IPS-20b (cell line): ENCODE measurements at regions not wholly inside any gene's neighbourhood (a gene's known extent, or its start where the extent isn't known, plus 50 kb on each side); places are given as distances from the start of the nearest gene placed in this dataset.

ENCODE experiments used
- H3K27ac ChIP-seq: one replicate; pipeline ENCODE4 v1.5.1; 2013; ENCODE audit warnings: low read length
- H3K27me3 ChIP-seq: 2 replicates; pipeline ENCODE4 v1.6.1; 2013; ENCODE audit warnings: mild to moderate bottlenecking, low read length, inconsistent platforms; ENCODE audit not compliant: insufficient read depth
- H3K36me3 ChIP-seq: 2 replicates; pipeline ENCODE4 v1.6.1; 2013; ENCODE audit warnings: low read depth, mild to moderate bottlenecking, inconsistent platforms, low read length, moderate library complexity; ENCODE audit not compliant: insufficient read depth
- H3K4me1 ChIP-seq: 2 replicates; pipeline ENCODE4 v1.6.1; 2013; ENCODE audit warnings: mild to moderate bottlenecking, control low read depth, inconsistent platforms, low read length, moderate library complexity; ENCODE audit not compliant: insufficient read depth
- H3K4me3 ChIP-seq: 2 replicates; pipeline ENCODE4 v1.5.1; 2013; ENCODE audit warnings: mild to moderate bottlenecking, low read length, inconsistent platforms
- H3K9ac ChIP-seq: 2 replicates; pipeline ENCODE4 v1.6.1; 2013; ENCODE audit warnings: low read depth, mild to moderate bottlenecking, inconsistent platforms, low read length, moderate library complexity
- H3K9me3 ChIP-seq: 2 replicates; pipeline ENCODE4 v1.6.1; 2013; ENCODE audit warnings: mild to moderate bottlenecking, low read depth, low read length, inconsistent platforms; ENCODE audit not compliant: insufficient read depth

GRCh38 chr5:5667136-5667554, 244.7 kb downstream of the ICE1 start:
- Histone ChIP-seq H3K4me3 (no peak overlapping the region), H3K9ac (no peak overlapping the region), H3K27me3 (no peaks in the 10 kb centered on the region), H3K27ac (no peak overlapping the region), H3K36me3 (no peaks in the 10 kb centered on the region), H3K4me1 (peaks cover 20% of the 10 kb centered on the region), H3K9me3 (no peaks in the 10 kb centered on the region)

GRCh38 chr5:5666369-5666768, 243.9 kb downstream of the ICE1 start:
- Histone ChIP-seq H3K27ac (no peak overlapping the region), H3K4me1 (peaks cover 12% of the 10 kb centered on the region; the same call in 1 of the 2 replicates), H3K9ac (no peak overlapping the region), H3K36me3 (no peaks in the 10 kb centered on the region), H3K9me3 (no peaks in the 10 kb centered on the region), H3K4me3 (no peak overlapping the region), H3K27me3 (no peaks in the 10 kb centered on the region)

GRCh38 chr5:5666076-5666365, 243.5 kb downstream of the ICE1 start:
- Histone ChIP-seq H3K27me3 (no peaks in the 10 kb centered on the region), H3K27ac (no peak overlapping the region), H3K4me3 (no peak overlapping the region)

GRCh38 chr5:5665225-5666075, 243.0 kb downstream of the ICE1 start:
- no peaks in the 10 kb centered on the region for H3K27me3 ChIP-seq
- H3K4me1 ChIP-seq: peaks cover 10% of the 10 kb centered on the region; the same call in 1 of the 2 replicates
- no peak overlapping the region for H3K9ac ChIP-seq
- no peak overlapping the region for H3K27ac ChIP-seq
- H3K36me3 ChIP-seq: no peaks in the 10 kb centered on the region
- H3K4me3 ChIP-seq: no peak overlapping the region
- H3K9me3 ChIP-seq: no peaks in the 10 kb centered on the region

More at GRCh38 chr5:5666076-5666365, 243.5 kb downstream of the ICE1 start:
- no peak overlapping the region for H3K9ac ChIP-seq
- no peaks in the 10 kb centered on the region for H3K36me3 ChIP-seq
- no peaks in the 10 kb centered on the region for H3K9me3 ChIP-seq
- peaks cover 10% of the 10 kb centered on the region; the same call in 1 of the 2 replicates for H3K4me1 ChIP-seq

- H3K27ac ChIP-seq: no peak overlapping the region
- no peak overlapping the region for H3K4me3 ChIP-seq
- H3K27me3 ChIP-seq: no peaks in the 10 kb centered on the region
- no peaks in the 10 kb centered on the region for H3K4me1 ChIP-seq
- H3K36me3 ChIP-seq: no peaks in the 10 kb centered on the region
- H3K9me3 ChIP-seq: no peaks in the 10 kb centered on the region
- no peak overlapping the region for H3K9ac ChIP-seq
Measured at GRCh38 chr5:5658889-5659465, 236.5 kb downstream of the ICE1 start.

- Histone ChIP-seq H3K4me3 (no peak overlapping the region), H3K9ac (no peak overlapping the region), H3K4me1 (no peaks in the 10 kb centered on the region), H3K36me3 (no peaks in the 10 kb centered on the region), H3K9me3 (no peaks in the 10 kb centered on the region), H3K27me3 (no peaks in the 10 kb centered on the region), H3K27ac (no peak overlapping the region)
Measured at GRCh38 chr5:5658226-5658625, 235.7 kb downstream of the ICE1 start.

GRCh38 chr5:5652181-5652580, 229.7 kb downstream of the ICE1 start:
- H3K9ac ChIP-seq: no peak overlapping the region
- no peaks in the 10 kb centered on the region for H3K27me3 ChIP-seq
- no peaks in the 10 kb centered on the region for H3K4me1 ChIP-seq
- H3K4me3 ChIP-seq: no peak overlapping the region
- H3K27ac ChIP-seq: no peak overlapping the region
- no peaks in the 10 kb centered on the region for H3K9me3 ChIP-seq
- H3K36me3 ChIP-seq: no peaks in the 10 kb centered on the region

- no peak overlapping the region for H3K4me3 ChIP-seq
- H3K27ac ChIP-seq: no peak overlapping the region
- no peaks in the 10 kb centered on the region for H3K36me3 ChIP-seq
- H3K4me1 ChIP-seq: no peaks in the 10 kb centered on the region
- H3K27me3 ChIP-seq: no peaks in the 10 kb centered on the region
- H3K9ac ChIP-seq: no peak overlapping the region
- no peaks in the 10 kb centered on the region for H3K9me3 ChIP-seq
Measured at GRCh38 chr5:5650949-5651348, 228.5 kb downstream of the ICE1 start.

GRCh38 chr5:5650242-5650641, 227.8 kb downstream of the ICE1 start:
- H3K27ac ChIP-seq: no peak overlapping the region
- H3K36me3 ChIP-seq: no peaks in the 10 kb centered on the region
- no peak overlapping the region for H3K9ac ChIP-seq
- H3K27me3 ChIP-seq: no peaks in the 10 kb centered on the region
- no peak overlapping the region for H3K4me3 ChIP-seq
- H3K4me1 ChIP-seq: no peaks in the 10 kb centered on the region
- H3K9me3 ChIP-seq: no peaks in the 10 kb centered on the region

- Histone ChIP-seq H3K27ac (no peak overlapping the region), H3K9me3 (no peaks in the 10 kb centered on the region), H3K9ac (no peak overlapping the region), H3K36me3 (no peaks in the 10 kb centered on the region), H3K27me3 (no peaks in the 10 kb centered on the region), H3K4me3 (no peak overlapping the region), H3K4me1 (no peaks in the 10 kb centered on the region)
Measured at GRCh38 chr5:5649641-5650040, 227.2 kb downstream of the ICE1 start.

- no peaks in the 10 kb centered on the region for H3K4me1 ChIP-seq
- H3K9ac ChIP-seq: no peak overlapping the region
- no peak overlapping the region for H3K27ac ChIP-seq
- H3K36me3 ChIP-seq: no peaks in the 10 kb centered on the region
- H3K27me3 ChIP-seq: no peaks in the 10 kb centered on the region
- no peaks in the 10 kb centered on the region for H3K9me3 ChIP-seq
- H3K4me3 ChIP-seq: no peak overlapping the region
Measured at GRCh38 chr5:5648694-5649093, 226.2 kb downstream of the ICE1 start.

GRCh38 chr5:5645891-5646290, 223.4 kb downstream of the ICE1 start:
- no peaks in the 10 kb centered on the region for H3K9me3 ChIP-seq
- no peak overlapping the region for H3K4me3 ChIP-seq
- H3K27ac ChIP-seq: no peak overlapping the region
- H3K4me1 ChIP-seq: no peaks in the 10 kb centered on the region
- no peak overlapping the region for H3K9ac ChIP-seq
- no peaks in the 10 kb centered on the region for H3K36me3 ChIP-seq
- no peaks in the 10 kb centered on the region for H3K27me3 ChIP-seq
